AG09319 (cell line): ENCODE measurements at regions not wholly inside any gene's neighbourhood (a gene's known extent, or its start where the extent isn't known, plus 50 kb on each side); places are given as distances from the start of the nearest gene placed in this dataset.

Experiments
- DNase-seq: peaks from one replicate; pipeline ENCODE4 v3.0.0-alpha.2; 2010; ENCODE audit warnings: low read depth; ENCODE audit errors: extremely low read depth
- CTCF ChIP-seq: IDR thresholded peaks from 2 replicates; pipeline ENCODE4 v1.5.1; 2011; ENCODE audit warnings: low read depth, mild to moderate bottlenecking, inconsistent platforms, low read length, moderate library complexity

- DNase-seq: no peak
Measured at GRCh38 chr6:141552031-141552430, 580.7 kb upstream of the GJE1 start.

GRCh38 chr6:141551318-141551717, 581.4 kb upstream of the GJE1 start:
- no peak for DNase-seq

More at GRCh38 chr6:141552031-141552430, 580.7 kb upstream of the GJE1 start:
- TF ChIP-seq CTCF: no peak

GRCh38 chr6:141550471-141550870, 582.3 kb upstream of the GJE1 start:
- no peak for DNase-seq
- TF ChIP-seq CTCF: no peak

More at GRCh38 chr6:141551318-141551717, 581.4 kb upstream of the GJE1 start:
- TF ChIP-seq CTCF: no peak

GRCh38 chr6:141548966-141549365, 583.8 kb upstream of the GJE1 start:
- TF ChIP-seq CTCF: no peak
- DNase-seq: no peak

GRCh38 chr6:141541581-141542324, 591.0 kb upstream of the GJE1 start:
- no peak for TF ChIP-seq CTCF
- no peak for DNase-seq

GRCh38 chr6:141540207-141540606, 592.5 kb upstream of the GJE1 start:
- no peak for DNase-seq
- no peak for TF ChIP-seq CTCF

GRCh38 chr6:141539617-141540016, 593.1 kb upstream of the GJE1 start:
- no peak for TF ChIP-seq CTCF
- no peak for DNase-seq
